HUES6 (cell line): ENCODE measurements at regions not wholly inside any gene's neighbourhood (a gene's known extent, or its start where the extent isn't known, plus 50 kb on each side); places are given as distances from the start of the nearest gene placed in this dataset.

ENCODE experiments used
- H3K27ac ChIP-seq: 2 replicates; pipeline ENCODE4 v1.7.0; 2013; ENCODE audit warnings: low read depth, mild to moderate bottlenecking, low read length, inconsistent platforms
- H3K27me3 ChIP-seq: 2 replicates; pipeline ENCODE4 v1.6.1; 2013; ENCODE audit warnings: low read length; ENCODE audit not compliant: control insufficient read depth, insufficient read depth
- H3K36me3 ChIP-seq: 2 replicates; pipeline ENCODE4 v1.6.1; 2013; ENCODE audit warnings: low read length; ENCODE audit not compliant: control insufficient read depth, insufficient read depth
- H3K4me1 ChIP-seq: 2 replicates; pipeline ENCODE4 v1.6.1; 2013; ENCODE audit warnings: low read length; ENCODE audit not compliant: control insufficient read depth, insufficient read depth
- H3K4me3 ChIP-seq: 2 replicates; pipeline ENCODE4 v1.5.1; 2013; ENCODE audit warnings: low read depth, low read length
- H3K9ac ChIP-seq: one replicate; pipeline ENCODE4 v1.6.1; 2013; ENCODE audit warnings: mild to moderate bottlenecking, low read length
- H3K9me3 ChIP-seq: 2 replicates; pipeline ENCODE4 v1.6.1; 2013; ENCODE audit warnings: low read depth, low read length; ENCODE audit not compliant: control insufficient read depth, insufficient read depth

DNA sequence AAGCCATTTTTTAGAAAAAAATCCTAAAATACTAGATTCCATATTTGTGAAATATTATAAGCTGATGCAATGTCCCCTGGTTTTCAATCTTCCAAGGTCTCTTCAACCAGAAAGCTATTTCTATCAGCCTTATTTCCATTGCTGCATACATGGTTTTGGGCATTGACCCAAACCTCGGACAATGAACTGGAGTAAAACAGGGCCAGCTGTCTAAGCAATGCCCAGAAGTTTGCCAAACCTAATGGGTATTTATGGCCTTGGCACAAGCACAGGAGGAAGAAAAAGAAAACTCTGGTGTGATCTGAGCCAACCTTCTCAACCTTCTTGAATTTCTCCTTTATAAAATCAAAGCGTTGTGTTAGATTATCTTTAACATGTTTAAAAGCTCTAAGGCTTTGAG is 402.3 kb downstream of the DNAJB9 start:
- Histone ChIP-seq H3K4me1 (no peaks in the 10 kb centered on the region), H3K27me3 (no peaks in the 10 kb centered on the region), H3K27ac (no peak overlapping the region)

DNA sequence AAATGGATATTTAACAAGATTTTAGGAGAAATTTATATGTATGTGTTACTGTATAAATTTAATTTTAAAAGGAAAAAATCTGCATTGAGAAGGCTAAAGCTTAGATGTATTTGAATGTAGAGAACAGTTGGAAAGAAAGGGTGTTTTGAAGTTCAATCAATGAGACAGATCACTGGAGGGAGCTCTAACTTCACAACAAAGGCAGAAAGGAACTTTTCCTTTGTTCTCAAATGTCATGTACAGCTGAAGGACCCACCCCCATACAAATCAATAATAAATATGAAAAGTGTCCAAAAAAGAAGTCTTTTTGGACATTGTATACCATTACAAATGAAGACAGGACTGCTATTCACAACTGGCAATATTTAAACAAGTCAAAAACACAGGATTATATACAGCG is 403.4 kb downstream of the DNAJB9 start:
- Histone ChIP-seq H3K9ac (no peak overlapping the region), H3K4me3 (no peak overlapping the region), H3K36me3 (no peaks in the 10 kb centered on the region), H3K27me3 (no peaks in the 10 kb centered on the region), H3K9me3 (no peaks in the 10 kb centered on the region), H3K27ac (no peak overlapping the region), H3K4me1 (no peaks in the 10 kb centered on the region)

More for the DNA sequence above, 402.3 kb downstream of the DNAJB9 start:
- Histone ChIP-seq H3K9me3 (no peaks in the 10 kb centered on the region), H3K36me3 (no peaks in the 10 kb centered on the region), H3K4me3 (no peak overlapping the region), H3K9ac (no peak overlapping the region)

DNA sequence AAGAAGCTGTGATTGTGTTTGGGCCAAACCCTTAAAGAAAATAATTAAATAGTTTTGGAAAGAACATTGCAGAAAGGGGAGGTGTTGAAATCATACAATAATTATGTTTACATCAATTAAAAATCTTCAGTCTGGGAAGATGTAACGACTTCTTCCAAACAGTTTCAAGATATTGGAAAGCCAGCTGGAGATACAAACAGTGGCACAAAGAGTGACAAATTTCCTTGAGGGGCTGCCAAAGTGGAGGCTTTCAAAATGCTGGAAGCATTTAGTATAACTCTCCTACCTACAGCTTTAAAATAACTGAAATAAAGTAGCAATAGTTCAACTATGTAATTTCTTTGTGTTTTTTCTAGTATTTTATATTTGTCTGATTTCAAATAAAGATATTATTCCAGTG is 405.0 kb downstream of the DNAJB9 start:
- no peaks in the 10 kb centered on the region for H3K4me1 ChIP-seq
- H3K4me3 ChIP-seq, result no peak overlapping the region
- no peaks in the 10 kb centered on the region for H3K27me3 ChIP-seq
- no peak overlapping the region for H3K9ac ChIP-seq
- H3K27ac ChIP-seq, result no peak overlapping the region
- H3K9me3 ChIP-seq, result no peaks in the 10 kb centered on the region
- H3K36me3 ChIP-seq, result no peaks in the 10 kb centered on the region

DNA sequence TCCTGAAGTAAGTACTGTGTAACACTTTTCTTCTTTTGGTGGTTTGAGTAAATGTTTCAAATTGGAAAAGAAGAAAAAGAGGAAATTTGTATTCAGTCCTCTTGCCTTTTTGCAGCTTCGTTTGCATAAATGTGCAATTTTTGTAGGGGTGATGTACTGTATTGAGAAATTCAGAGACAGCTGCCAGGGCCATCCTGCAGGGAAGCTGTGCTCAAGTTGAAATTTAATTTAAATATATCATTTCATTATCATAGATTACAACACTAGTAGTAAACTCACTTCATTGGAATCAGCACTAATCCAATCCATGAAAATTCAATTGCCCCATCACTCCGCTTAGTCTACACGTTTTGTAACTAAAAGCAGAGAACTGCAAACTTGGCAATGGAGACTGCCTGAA is 415.4 kb downstream of the DNAJB9 start:
- 0 out of 2 replicates have a peak, but pooled peaks cover 4% of the 10 kb centered on the region for H3K4me1 ChIP-seq
- no peak overlapping the region for H3K4me3 ChIP-seq
- H3K27me3 ChIP-seq, result no peaks in the 10 kb centered on the region
- no peak overlapping the region for H3K27ac ChIP-seq
- no peak overlapping the region for H3K9ac ChIP-seq
- no peaks in the 10 kb centered on the region for H3K9me3 ChIP-seq
- no peaks in the 10 kb centered on the region for H3K36me3 ChIP-seq

DNA sequence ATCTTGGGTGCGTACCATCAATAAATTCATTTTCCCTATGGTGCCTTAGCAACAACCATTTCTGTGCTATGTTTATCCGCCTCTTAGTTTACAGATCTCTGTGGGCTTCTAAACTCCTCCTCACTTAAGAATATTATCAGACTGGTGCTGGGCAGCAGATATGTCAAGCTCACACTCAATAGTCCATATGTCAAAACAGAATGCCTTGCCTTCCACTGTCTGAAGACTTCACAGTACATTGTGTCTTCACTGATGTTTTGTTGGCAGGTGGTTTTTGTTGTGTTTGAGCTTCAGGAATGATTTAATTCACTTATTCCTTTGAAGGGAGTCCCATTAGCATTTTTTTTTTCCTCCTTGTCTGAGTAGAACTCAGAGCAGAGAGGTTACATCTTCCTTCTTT is 419.6 kb downstream of the DNAJB9 start:
- no peaks in the 10 kb centered on the region for H3K9me3 ChIP-seq
- H3K27ac ChIP-seq, result no peak overlapping the region
- no peak overlapping the region for H3K9ac ChIP-seq
- no peak overlapping the region for H3K4me3 ChIP-seq
- 0 out of 2 replicates have a peak, but pooled peaks cover 4% of the 10 kb centered on the region for H3K4me1 ChIP-seq
- no peaks in the 10 kb centered on the region for H3K36me3 ChIP-seq
- no peaks in the 10 kb centered on the region for H3K27me3 ChIP-seq

DNA sequence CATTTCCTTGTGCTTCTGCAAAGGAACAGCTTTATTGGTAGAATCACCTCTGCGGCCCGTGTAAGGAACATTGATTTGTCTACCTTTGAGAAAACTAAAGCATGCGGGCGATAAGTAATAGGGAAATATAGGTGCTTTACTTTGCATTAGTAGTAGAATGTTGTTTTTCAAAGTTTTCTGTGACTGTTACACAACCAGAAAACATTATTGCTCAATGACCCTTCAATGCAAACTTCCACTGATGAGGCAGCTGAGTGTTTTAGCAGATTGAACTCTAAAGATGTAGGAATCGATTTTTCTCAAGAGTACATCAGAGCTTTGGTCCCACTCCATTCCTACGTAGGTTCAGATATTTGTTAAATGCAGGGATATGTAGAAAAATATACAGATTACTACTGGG is 427.8 kb downstream of the DNAJB9 start:
- Histone ChIP-seq H3K27me3 (no peaks in the 10 kb centered on the region), H3K9ac (no peak overlapping the region), H3K4me3 (no peak overlapping the region), H3K27ac (no peak overlapping the region), H3K36me3 (no peaks in the 10 kb centered on the region), H3K9me3 (no peaks in the 10 kb centered on the region), H3K4me1 (no peaks in the 10 kb centered on the region)

DNA sequence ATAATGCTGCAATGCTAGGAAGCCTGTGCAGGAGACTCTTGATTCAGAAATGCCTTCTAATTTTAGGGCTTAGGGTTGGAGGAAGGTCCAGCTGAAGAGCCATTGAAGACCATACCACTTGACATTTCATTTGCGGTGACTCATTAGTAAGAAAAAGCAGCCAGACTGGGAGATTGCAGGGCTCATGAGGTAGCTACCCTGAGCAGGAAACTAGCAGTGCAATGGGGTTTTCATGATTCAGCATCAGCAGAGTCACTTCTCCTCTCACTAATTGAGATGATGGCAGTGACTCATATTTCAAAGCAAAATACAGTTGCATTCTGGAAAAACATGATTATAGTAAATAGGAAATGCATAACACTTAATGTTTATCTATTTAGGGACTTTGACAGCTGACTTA is 434.1 kb downstream of the DNAJB9 start:
- Histone ChIP-seq H3K9me3 (no peaks in the 10 kb centered on the region), H3K4me3 (no peak overlapping the region), H3K9ac (no peak overlapping the region), H3K4me1 (no peaks in the 10 kb centered on the region), H3K27me3 (no peaks in the 10 kb centered on the region), H3K36me3 (no peaks in the 10 kb centered on the region), H3K27ac (no peak overlapping the region)

DNA sequence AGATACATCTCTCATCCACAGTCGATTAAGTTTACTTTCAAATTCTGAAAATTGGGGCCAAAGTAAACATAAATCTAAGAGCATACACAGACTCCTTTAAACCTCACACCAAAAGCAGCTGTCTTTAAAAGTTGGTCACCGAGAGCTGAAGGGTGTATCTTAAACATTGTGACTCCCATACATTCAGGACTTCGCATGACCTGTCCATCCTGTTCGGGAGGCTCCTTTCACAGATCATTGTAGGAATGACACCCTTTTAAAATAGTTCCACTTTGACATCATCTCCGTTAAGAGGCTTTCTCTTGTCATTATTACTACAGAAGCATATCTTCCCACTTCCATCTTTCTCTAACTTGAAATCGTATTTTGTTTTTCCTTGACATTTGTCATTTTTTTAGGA is 440.0 kb downstream of the DNAJB9 start:
- Histone ChIP-seq H3K4me1 (no peaks in the 10 kb centered on the region), H3K4me3 (no peak overlapping the region), H3K9ac (no peak overlapping the region), H3K36me3 (no peaks in the 10 kb centered on the region), H3K27me3 (no peaks in the 10 kb centered on the region), H3K9me3 (no peaks in the 10 kb centered on the region), H3K27ac (no peak overlapping the region)

DNA sequence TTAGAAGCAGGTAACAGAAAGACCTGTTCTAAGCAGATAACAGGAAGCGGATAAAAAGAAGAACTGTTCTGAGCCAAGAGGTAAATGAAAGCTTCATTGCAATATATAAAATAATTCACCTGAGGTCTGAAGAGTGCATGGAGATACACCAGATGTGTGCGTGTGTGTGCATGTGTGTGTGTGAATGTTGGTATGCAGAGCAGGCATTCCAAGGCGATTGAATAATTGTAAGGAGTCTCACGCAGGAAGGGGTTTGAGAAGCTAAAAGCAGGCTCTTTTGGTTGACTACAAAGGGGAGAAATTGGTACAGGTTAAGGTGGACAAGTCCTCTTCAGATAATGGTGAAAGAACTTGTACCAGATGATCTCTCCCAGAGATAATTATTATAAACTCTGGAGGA is 450.6 kb downstream of the DNAJB9 start:
- no peak overlapping the region for H3K4me3 ChIP-seq
- no peaks in the 10 kb centered on the region for H3K36me3 ChIP-seq
- H3K9ac ChIP-seq, result no peak overlapping the region
- no peaks in the 10 kb centered on the region for H3K4me1 ChIP-seq
- H3K9me3 ChIP-seq, result no peaks in the 10 kb centered on the region
- no peak overlapping the region for H3K27ac ChIP-seq
- no peaks in the 10 kb centered on the region for H3K27me3 ChIP-seq

DNA sequence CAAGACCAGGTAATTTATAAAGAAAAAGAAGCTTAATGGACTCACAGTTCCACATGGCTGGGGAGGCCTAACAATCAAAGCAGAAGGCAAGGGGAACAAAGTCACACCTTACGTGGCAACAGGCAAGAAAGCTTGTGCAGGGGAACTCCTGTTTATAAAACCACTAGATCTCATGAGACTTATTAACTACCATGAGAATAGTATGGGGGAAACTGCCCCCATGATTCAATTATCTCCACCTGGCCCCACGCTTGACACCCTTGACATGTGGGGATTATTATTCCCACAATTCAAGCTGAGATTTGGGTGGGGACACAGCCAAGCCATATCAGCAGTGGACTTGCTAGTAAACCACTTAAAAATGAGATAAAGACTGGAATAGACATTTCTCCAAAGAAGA is 451.7 kb downstream of the DNAJB9 start:
- Histone ChIP-seq H3K27me3 (no peaks in the 10 kb centered on the region), H3K4me1 (no peaks in the 10 kb centered on the region), H3K27ac (no peak overlapping the region), H3K9ac (no peak overlapping the region), H3K36me3 (no peaks in the 10 kb centered on the region), H3K9me3 (no peaks in the 10 kb centered on the region), H3K4me3 (no peak overlapping the region)

DNA sequence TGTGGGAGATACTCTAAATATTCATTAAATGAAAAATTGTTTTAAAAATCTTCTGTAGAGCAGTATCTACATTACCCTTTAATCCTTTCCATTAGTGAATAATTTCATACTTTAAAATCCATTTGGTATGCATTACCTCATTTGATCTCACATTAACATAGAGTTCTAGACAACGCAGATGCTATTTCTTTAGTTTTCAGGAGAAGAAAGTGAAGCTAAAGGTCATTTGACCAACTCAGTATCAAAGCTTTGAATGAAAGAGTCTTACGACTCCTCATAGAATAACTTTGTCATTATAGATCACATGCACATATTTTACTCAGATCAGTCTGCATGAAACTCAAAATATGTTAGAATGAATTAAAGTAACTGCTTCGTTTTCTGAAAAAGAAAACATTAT is 460.2 kb downstream of the DNAJB9 start:
- Histone ChIP-seq H3K9me3 (0 out of 2 replicates have a peak, but pooled peaks cover 4% of the 10 kb centered on the region), H3K27me3 (no peaks in the 10 kb centered on the region), H3K36me3 (no peaks in the 10 kb centered on the region), H3K9ac (no peak overlapping the region), H3K27ac (no peak overlapping the region), H3K4me3 (no peak overlapping the region), H3K4me1 (no peaks in the 10 kb centered on the region)

DNA sequence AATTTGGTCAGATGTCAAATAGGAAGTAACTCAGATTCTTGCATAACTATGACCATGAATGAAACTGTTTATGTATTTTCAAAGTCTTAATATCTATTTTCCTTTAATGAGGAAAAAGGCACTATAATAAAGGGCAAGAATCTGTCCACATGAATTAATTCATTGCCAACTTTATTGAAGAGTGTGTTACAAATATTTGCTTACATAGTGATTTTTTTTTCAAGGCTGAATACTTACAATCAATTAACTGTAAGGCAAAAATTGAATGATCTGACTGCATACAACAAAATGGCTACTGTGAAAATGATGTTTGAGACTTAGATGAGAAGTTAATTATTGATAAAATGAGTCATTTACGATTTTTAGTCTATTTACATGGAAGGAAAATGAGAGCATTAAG is 475.0 kb downstream of the DNAJB9 start:
- H3K27me3 ChIP-seq, result no peaks in the 10 kb centered on the region
- no peaks in the 10 kb centered on the region for H3K36me3 ChIP-seq
- no peak overlapping the region for H3K4me3 ChIP-seq
- H3K4me1 ChIP-seq, result no peaks in the 10 kb centered on the region
- H3K9me3 ChIP-seq, result no peaks in the 10 kb centered on the region
- H3K9ac ChIP-seq, result no peak overlapping the region
- H3K27ac ChIP-seq, result no peak overlapping the region
